Myocyte (in vitro differentiated cells): ENCODE measurements at regions not wholly inside any gene's neighbourhood (a gene's known extent, or its start where the extent isn't known, plus 50 kb on each side); places are given as distances from the start of the nearest gene placed in this dataset.
"Not testable (repeated sequence)": the region's sequence is repeated elsewhere in the genome, so short reads cannot be mapped to it uniquely, and the experiment has no call there.

Experiments
- DNase-seq: peaks from one replicate; pipeline ENCODE4 v3.0.0-alpha.2; 2012; ENCODE audit warnings: low read depth

GRCh38 chr10:38362514-38362913 lies 268.4 kb downstream of the ZNF37A start:
- DNase-seq, result not testable (repeated sequence)

GRCh38 chr10:38364073-38364472 lies 269.9 kb downstream of the ZNF37A start:
- DNase-seq, result not testable (repeated sequence)

- DNase-seq, result peak; percentile 42
These were observed 271.8 kb downstream of the ZNF37A start for GRCh38 chr10:38365917-38366316.

- DNase-seq, result not testable (repeated sequence)
These were observed 289.7 kb downstream of the ZNF37A start for GRCh38 chr10:38383800-38384199.

- not testable (repeated sequence) for DNase-seq
These were observed 292.7 kb downstream of the ZNF37A start for GRCh38 chr10:38386869-38387268.

GRCh38 chr10:38390725-38391124 lies 296.6 kb downstream of the ZNF37A start:
- peak; percentile 1 for DNase-seq

- DNase-seq, result not testable (repeated sequence)
These were observed 301.3 kb downstream of the ZNF37A start for GRCh38 chr10:38395465-38395864.

- not testable (repeated sequence) for DNase-seq
These were observed 302.2 kb downstream of the ZNF37A start for GRCh38 chr10:38396178-38396954.

GRCh38 chr10:38401565-38401964 lies 307.4 kb downstream of the ZNF37A start:
- not testable (repeated sequence) for DNase-seq

- peak; percentile 93 for DNase-seq
These were observed 308.6 kb downstream of the ZNF37A start for GRCh38 chr10:38402442-38403346.

GRCh38 chr10:38403347-38404117 lies 309.4 kb downstream of the ZNF37A start:
- DNase-seq, result peak; percentile 30

GRCh38 chr10:38423634-38424033 lies 329.5 kb downstream of the ZNF37A start:
- not testable (repeated sequence) for DNase-seq

- not testable (repeated sequence) for DNase-seq
These were observed 336.1 kb downstream of the ZNF37A start for GRCh38 chr10:38430242-38430641.

GRCh38 chr10:38437359-38437758 lies 343.2 kb downstream of the ZNF37A start:
- not testable (repeated sequence) for DNase-seq

GRCh38 chr10:38448614-38449355 lies 354.6 kb downstream of the ZNF37A start:
- DNase-seq, result not testable (repeated sequence)

GRCh38 chr10:38449618-38450017 lies 355.5 kb downstream of the ZNF37A start:
- DNase-seq, result not testable (repeated sequence)

- not testable (repeated sequence) for DNase-seq
These were observed 356.4 kb downstream of the ZNF37A start for GRCh38 chr10:38450372-38451057.

- not testable (repeated sequence) for DNase-seq
These were observed 357.3 kb downstream of the ZNF37A start for GRCh38 chr10:38451306-38451967.
